Endothelial cell of umbilical vein (primary cell): ENCODE measurements at regions not wholly inside any gene's neighbourhood (a gene's known extent, or its start where the extent isn't known, plus 50 kb on each side); places are given as distances from the start of the nearest gene placed in this dataset.
"Not testable (repeated sequence)": the region's sequence is repeated elsewhere in the genome, so short reads cannot be mapped to it uniquely, and the experiment has no call there.

Experiments
- BruUV-seq: library from RNA; stranded (reverse); fragments of 400-500 nt; replicated peaks from 2 replicates; lab custom pipeline; 2021; lab: Mats Ljungman, UMichigan
- CTCF ChIA-PET: fragments of 300-600, 350-600 bp; sonication (Branson Sonifier 250); formaldehyde crosslinking; loops from one replicate; lab custom pipeline; 2021; ENCODE audit warnings: antibody characterized with exemption, inconsistent platforms; lab: Charles Lee
- POLR2A ChIA-PET: fragments of 300-600, 350-600 bp; sonication (Branson Sonifier 250); formaldehyde crosslinking; loops from one replicate; lab custom pipeline; 2021; ENCODE audit warnings: antibody characterized with exemption, inconsistent platforms; lab: Charles Lee
- DNase-seq: peaks from one replicate; pipeline ENCODE4 v3.0.0-alpha.2; 2011; ENCODE audit warnings: low read depth, low spot score
- FAIRE-seq: peaks from 2 replicates; lab custom pipeline; 2011; peaks lifted over from hg19 to GRCh38; lab: Jason Lieb, UNC
- H2AFZ ChIP-seq: 2 replicates; pipeline ENCODE4 v1.6.0; 2012; ENCODE audit warnings: low read depth, low read length, control low read depth, inconsistent platforms
- H3K27ac ChIP-seq: 2 replicates; pipeline ENCODE4 v1.5.1; 2011; ENCODE audit warnings: low read depth, mild to moderate bottlenecking, control low read depth, low read length, moderate library complexity; ENCODE audit not compliant: insufficient read depth
- H3K27me3 ChIP-seq, 2 experiments: 2 replicates each; pipeline versions ENCODE4 v1.6.0 to v1.6.1; 2011; ENCODE audit warnings: low read length in 2 of 2, mixed read lengths in 1 of 2; ENCODE audit not compliant: control insufficient read depth in 2 of 2, insufficient read depth in 2 of 2
- H3K36me3 ChIP-seq, 2 experiments: 2 replicates in 1 of 2; 3 replicates in 1 of 2; pipeline ENCODE4 v1.5.1; 2011; ENCODE audit warnings: low read length in 2 of 2, mild to moderate bottlenecking in 1 of 2, moderate library complexity in 1 of 2; ENCODE audit not compliant: control insufficient read depth in 2 of 2, insufficient read depth in 2 of 2; ENCODE audit errors: extremely low read depth in 1 of 2
- H3K4me1 ChIP-seq: 3 replicates; pipeline ENCODE4 v1.5.1; 2011; ENCODE audit warnings: mild to moderate bottlenecking, low read length; ENCODE audit not compliant: control insufficient read depth, insufficient read depth; ENCODE audit errors: extremely low read depth
- H3K4me2 ChIP-seq: 2 replicates; pipeline ENCODE4 v1.6.1; 2011; ENCODE audit warnings: low read length, control low read depth, mixed read lengths; ENCODE audit not compliant: insufficient read depth
- H3K4me3 ChIP-seq, 3 experiments: fragments of 200-600 bp in 1 of 3; sonication (generic), shearing (Covaris generic) in 1 of 3; replicated peaks in 1 of 3; 2 replicates each; pipeline ENCODE4 v1.5.1; 2011 to 2016; ENCODE audit warnings: control low read depth in 3 of 3, low read length in 3 of 3, mild to moderate bottlenecking in 2 of 3, inconsistent platforms in 1 of 3, low read depth in 1 of 3, moderate library complexity in 1 of 3; ENCODE audit not compliant: insufficient read depth in 1 of 3
- H3K79me2 ChIP-seq: 2 replicates; pipeline ENCODE4 v1.6.0; 2012; ENCODE audit warnings: low read length, inconsistent platforms; ENCODE audit not compliant: control insufficient read depth, insufficient read depth
- H3K9ac ChIP-seq: replicated peaks from 2 replicates; pipeline ENCODE3; 2011; ENCODE audit warnings: low read length, control low read depth; ENCODE audit not compliant: insufficient read depth; ENCODE audit errors: extremely low read depth
- H3K9me1 ChIP-seq: replicated peaks from 3 replicates; pipeline ENCODE4 v1.6.0; 2011; ENCODE audit warnings: mild to moderate bottlenecking, low read length; ENCODE audit not compliant: control insufficient read depth, insufficient read depth; ENCODE audit errors: extremely low read depth
- H3K9me3 ChIP-seq: replicated peaks from 2 replicates; pipeline ENCODE4 v1.5.1; 2012; ENCODE audit warnings: low read length, inconsistent platforms; ENCODE audit not compliant: control insufficient read depth, insufficient read depth
- H4K20me1 ChIP-seq: replicated peaks from 2 replicates; pipeline ENCODE3; 2011; ENCODE audit warnings: mild to moderate bottlenecking, low read length; ENCODE audit not compliant: control insufficient read depth, insufficient read depth; ENCODE audit errors: extremely low read depth
- CTCF ChIP-seq, 2 donors: IDR thresholded peaks; 1 replicate in 1 of 2; 2 replicates in 1 of 2; pipeline ENCODE4 v1.5.1; 2011; ENCODE audit warnings: low read length in 2 of 2, mild to moderate bottlenecking in 2 of 2, moderate library complexity in 2 of 2, control low read depth in 1 of 2, inconsistent platforms in 1 of 2, low read depth in 1 of 2; ENCODE audit not compliant: insufficient read depth in 1 of 2; ENCODE audit errors: extremely low read depth in 1 of 2
- EZH2 ChIP-seq: IDR thresholded peaks from 2 replicates; pipeline ENCODE4 v1.6.1; 2012; ENCODE audit warnings: borderline replicate concordance, low read depth, mild to moderate bottlenecking, moderate library complexity, low read length, inconsistent platforms; ENCODE audit not compliant: severe bottlenecking
- FOS ChIP-seq: IDR thresholded peaks from 2 replicates; pipeline ENCODE4 v1.6.1; 2011; ENCODE audit warnings: mild to moderate bottlenecking, low read length, moderate library complexity, borderline replicate concordance; ENCODE audit not compliant: insufficient read depth
- GATA2 ChIP-seq: IDR thresholded peaks from 2 replicates; pipeline ENCODE4 v1.7.0; 2011; ENCODE audit warnings: low read depth, mild to moderate bottlenecking, moderate library complexity, mixed read lengths, low read length; ENCODE audit not compliant: insufficient read length, insufficient read depth
- JUN ChIP-seq: IDR thresholded peaks from 2 replicates; pipeline ENCODE4 v1.6.1; 2011; ENCODE audit warnings: borderline replicate concordance, low read depth; ENCODE audit not compliant: insufficient read length, insufficient read depth
- MAX ChIP-seq: IDR thresholded peaks from 2 replicates; pipeline ENCODE4 v1.6.1; 2011; ENCODE audit not compliant: insufficient read depth, insufficient read length
- MYC ChIP-seq: IDR thresholded peaks from one replicate; pipeline ENCODE4 v1.6.1; 2011; ENCODE audit warnings: mild to moderate bottlenecking, low read depth, low read length
- POLR2A ChIP-seq: IDR thresholded peaks from 2 replicates; pipeline ENCODE4 v1.6.1; 2012; ENCODE audit warnings: low read depth, mild to moderate bottlenecking, control low read depth, low read length
- POLR2AphosphoS5 ChIP-seq: IDR thresholded peaks from 2 replicates; pipeline ENCODE4 v1.6.1; 2012; ENCODE audit warnings: low read depth, mild to moderate bottlenecking, control low read depth, low read length, moderate library complexity; ENCODE audit not compliant: insufficient read depth
- dilution Hi-C: fragments of 300-500 bp; cut with MboI; formaldehyde crosslinking; loops from one replicate; pipeline ENCODE4 v1.15.0; 2019; ENCODE audit warnings: low sequenced_read_pairs; ENCODE audit not compliant: extremely low pct_ligation_motif_present
- intact Hi-C: fragments of 100-400 bp; cut with micrococcal nuclease; formaldehyde crosslinking; loops from one replicate; pipeline ENCODE4 v1.10.0; 2022

GRCh38 chr9:134574686-134575085 lies 66.9 kb upstream of the COL5A1 start:
- H4K20me1 ChIP-seq, H3K27ac ChIP-seq, H3K4me3 ChIP-seq, H3K9me1 ChIP-seq, H3K79me2 ChIP-seq, dilution Hi-C loops, H3K36me3 ChIP-seq, BruUV-seq, FAIRE-seq, intact Hi-C loops, CTCF ChIA-PET, H3K9ac ChIP-seq, DNase-seq, POLR2A ChIA-PET, H3K9me3 ChIP-seq, H3K4me1 ChIP-seq, H3K4me2 ChIP-seq, H2AFZ ChIP-seq: not testable (repeated sequence)
- peaks cover 4 to 13% of the 10 kb centered on the region in 2 experiments for H3K27me3 ChIP-seq

GRCh38 chr9:134575103-134575900 lies 66.3 kb upstream of the COL5A1 start:
- Histone ChIP-seq H3K4me1 (no peaks in the 10 kb centered on the region), H3K79me2 (no peaks in the 10 kb centered on the region), H4K20me1 (no peaks in the 10 kb centered on the region), H3K4me3 (no peak overlapping the region), H3K9me1 (no peaks in the 10 kb centered on the region), H3K36me3 (no peaks in the 10 kb centered on the region), H3K4me2 (no peak overlapping the region), H3K27ac (no peak overlapping the region), H2AFZ (no peak overlapping the region), H3K9ac (no peak overlapping the region), H3K27me3 (peaks cover 4 to 15% of the 10 kb centered on the region in 2 experiments), H3K9me3 (no peaks in the 10 kb centered on the region)
- no peak for FAIRE-seq
- TF ChIP-seq MAX = no peak
- TF ChIP-seq FOS = no peak
- TF ChIP-seq MYC = no peak
- TF ChIP-seq POLR2A = no peak
- TF ChIP-seq GATA2 = no peak
- no peak for TF ChIP-seq JUN
- TF ChIP-seq POLR2AphosphoS5 = no peak
- no peak for TF ChIP-seq CTCF (IDR thresholded peaks at IDR 0.05; ENCODE audit: extremely low read depth in 1 of 2, insufficient read depth in 1 of 2, low read depth in 1 of 2, low read length in 2 of 2)
- TF ChIP-seq EZH2 = no peak
- ChIA-PET CTCF (no interaction called here), POLR2A (no interaction called here)
- dilution Hi-C loops (no loop called here), intact Hi-C loops (no loop called here)
- no peak for DNase-seq
- BruUV-seq = no TSS peak
